ENCODE measurements at regions not wholly inside any gene's neighbourhood (a gene's known extent, or its start where the extent isn't known, plus 50 kb on each side); places are given as distances from the start of the nearest gene placed in this dataset.
"Not testable (repeated sequence)": the region's sequence is repeated elsewhere in the genome, so short reads cannot be mapped to it uniquely, and the experiment has no call there.

GRCh38 chr5:28344836-28345433 lies 1306.5 kb upstream of the CDH9 start:
- DNase-seq (ENCODE audit: insufficient read length, low spot score) (no peak), FAIRE-seq (no peak)

DNA sequence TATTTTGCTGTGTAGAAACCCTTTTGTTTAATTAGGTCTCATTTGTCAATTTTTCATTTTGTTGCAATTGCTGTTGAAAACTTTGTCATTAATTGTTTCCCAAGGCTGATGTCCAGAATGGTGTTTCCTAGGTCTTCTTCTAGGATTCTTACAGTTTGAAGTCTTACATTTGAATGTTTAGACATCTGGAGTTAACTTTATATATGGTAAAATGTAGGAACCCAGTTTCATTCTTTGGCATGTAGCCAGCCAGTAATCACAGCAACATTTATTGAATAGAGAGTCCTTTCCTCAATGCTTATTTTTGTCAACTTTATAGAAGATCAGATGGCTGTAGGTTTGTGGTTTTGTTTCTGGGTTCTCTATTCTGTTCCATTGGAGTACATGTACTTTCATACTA lies 1290.8 kb upstream of the CDH9 start:
- FAIRE-seq = no peak

DNA sequence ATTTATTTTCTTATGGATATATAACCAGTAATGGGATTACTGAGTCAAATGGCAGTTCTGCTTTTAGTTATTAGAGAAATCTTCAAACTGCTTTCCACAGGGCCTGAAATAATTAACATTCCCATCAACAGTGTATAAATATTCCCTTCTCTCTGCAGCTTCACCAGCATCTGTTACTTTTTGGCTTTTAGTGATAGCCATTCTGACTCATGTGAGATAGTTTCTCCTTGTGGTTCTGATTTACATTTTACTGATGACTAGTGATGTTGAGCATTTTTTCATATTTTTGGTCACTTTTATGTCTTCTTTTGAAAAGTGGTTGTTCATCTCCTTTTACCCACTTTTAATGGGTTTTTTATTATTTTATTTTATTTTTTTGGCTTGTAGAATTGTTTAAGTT lies 1290.3 kb upstream of the CDH9 start:
- DNase-seq (ENCODE audit: insufficient read length, low spot score) (no peak), FAIRE-seq (no peak)

More for the DNA sequence above, 1290.8 kb upstream of the CDH9 start:
- no peak for DNase-seq (ENCODE audit: insufficient read length, low spot score)

DNA sequence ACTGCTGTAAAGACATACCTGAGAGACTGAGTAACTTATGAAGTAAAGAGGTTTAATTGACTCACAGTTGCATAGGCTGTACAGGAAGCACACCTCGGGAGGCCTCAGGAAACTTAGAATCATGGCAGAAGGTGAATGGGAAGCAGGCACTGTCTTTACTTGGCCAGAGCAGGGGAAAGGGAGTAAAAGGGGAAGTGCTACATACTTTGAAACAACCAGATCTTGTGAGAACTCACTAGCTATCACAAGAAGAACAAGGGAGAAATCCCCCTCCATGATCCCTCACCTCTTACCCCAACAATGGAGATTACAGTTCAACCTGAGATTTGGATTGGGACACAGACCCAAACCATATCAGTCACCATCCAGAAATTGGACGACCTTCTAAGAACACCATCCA lies 1285.8 kb upstream of the CDH9 start:
- no peak for FAIRE-seq
- no peak for DNase-seq (ENCODE audit: insufficient read length, low spot score)

GRCh38 chr5:28313953-28314352 lies 1275.6 kb upstream of the CDH9 start:
- no peak for DNase-seq (ENCODE audit: insufficient read length, low spot score)
- FAIRE-seq = no peak

GRCh38 chr5:28313321-28313951 lies 1275.0 kb upstream of the CDH9 start:
- no peak for DNase-seq (ENCODE audit: insufficient read length, low spot score)
- FAIRE-seq = no peak

- DNase-seq (ENCODE audit: insufficient read length, low spot score) = no peak
- no peak for FAIRE-seq
Observed at GRCh38 chr5:28310696-28311095, 1272.3 kb upstream of the CDH9 start.

DNA sequence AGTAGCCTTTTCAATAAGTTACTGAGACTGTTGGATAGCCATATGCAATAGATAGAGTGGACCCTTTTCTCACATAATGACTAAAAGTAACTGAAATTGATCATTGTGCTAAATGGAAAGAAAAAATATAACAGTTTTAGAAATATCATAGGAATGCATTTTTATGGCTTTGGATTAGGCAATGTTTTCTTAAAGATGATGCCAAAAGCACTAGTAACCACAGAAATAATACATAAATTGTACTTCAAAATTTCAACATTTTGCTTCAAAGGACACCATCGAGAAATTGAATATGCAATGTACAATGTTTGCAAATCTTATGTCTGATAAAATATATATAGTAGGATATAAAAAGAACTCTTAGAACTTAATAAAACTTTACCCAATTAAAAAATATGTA lies 1267.5 kb upstream of the CDH9 start:
- FAIRE-seq = no peak

DNA sequence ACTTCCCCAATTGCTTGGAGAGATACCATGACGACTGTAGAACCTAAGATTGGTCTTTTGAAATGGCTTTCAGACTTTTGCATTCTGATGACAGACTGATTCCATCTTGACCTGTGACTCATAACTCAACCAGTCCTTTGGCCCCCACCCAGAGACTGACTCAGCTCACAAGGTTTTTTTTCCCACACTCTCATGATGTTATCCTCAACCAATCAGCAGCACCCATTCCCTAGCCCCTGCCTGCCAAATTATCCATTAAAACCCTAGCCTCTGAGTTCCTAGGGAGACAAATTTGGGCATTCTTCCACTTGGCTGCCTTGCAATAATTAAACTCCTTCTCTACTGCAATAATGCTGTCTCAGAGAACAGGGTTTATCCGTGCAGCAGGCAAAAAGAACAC lies 1263.3 kb upstream of the CDH9 start:
- DNase-seq (ENCODE audit: insufficient read length, low spot score) = no peak

More for the DNA sequence above, 1267.5 kb upstream of the CDH9 start:
- no peak for DNase-seq (ENCODE audit: insufficient read length, low spot score)

GRCh38 chr5:28296254-28297013 lies 1258.0 kb upstream of the CDH9 start:
- DNase-seq (ENCODE audit: insufficient read length, low spot score) = no peak
- FAIRE-seq = no peak

More for the DNA sequence above, 1263.3 kb upstream of the CDH9 start:
- FAIRE-seq = no peak

GRCh38 chr5:28287021-28287420 lies 1248.6 kb upstream of the CDH9 start:
- DNase-seq (ENCODE audit: insufficient read length, low spot score); FAIRE-seq: not testable (repeated sequence)

GRCh38 chr5:28286566-28286965 lies 1248.2 kb upstream of the CDH9 start:
- no peak for FAIRE-seq
- no peak for DNase-seq (ENCODE audit: insufficient read length, low spot score)

DNA sequence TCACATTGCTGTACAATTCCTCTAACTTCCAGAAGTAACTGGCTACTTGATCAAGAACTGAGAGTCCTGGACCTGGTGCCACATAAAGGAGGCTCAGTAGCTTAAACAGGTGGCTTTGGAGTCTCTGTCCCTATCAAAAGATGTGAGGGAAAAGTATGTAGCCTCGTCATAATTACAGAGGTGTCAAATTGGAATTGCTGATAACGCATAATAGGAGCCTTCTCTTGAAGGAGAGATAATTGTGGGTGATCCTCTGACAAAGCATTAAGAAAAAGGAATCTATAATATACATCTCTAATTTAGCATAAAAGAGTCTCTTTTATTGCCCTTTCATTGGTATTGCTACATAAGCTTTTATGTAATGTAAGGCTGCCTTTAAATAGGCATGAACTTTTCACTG lies 1246.4 kb upstream of the CDH9 start:
- DNase-seq (ENCODE audit: insufficient read length, low spot score) = no peak
- no peak for FAIRE-seq

- FAIRE-seq = no peak
- no peak for DNase-seq (ENCODE audit: insufficient read length, low spot score)
Observed at GRCh38 chr5:28281351-28281750, 1243.0 kb upstream of the CDH9 start.

DNA sequence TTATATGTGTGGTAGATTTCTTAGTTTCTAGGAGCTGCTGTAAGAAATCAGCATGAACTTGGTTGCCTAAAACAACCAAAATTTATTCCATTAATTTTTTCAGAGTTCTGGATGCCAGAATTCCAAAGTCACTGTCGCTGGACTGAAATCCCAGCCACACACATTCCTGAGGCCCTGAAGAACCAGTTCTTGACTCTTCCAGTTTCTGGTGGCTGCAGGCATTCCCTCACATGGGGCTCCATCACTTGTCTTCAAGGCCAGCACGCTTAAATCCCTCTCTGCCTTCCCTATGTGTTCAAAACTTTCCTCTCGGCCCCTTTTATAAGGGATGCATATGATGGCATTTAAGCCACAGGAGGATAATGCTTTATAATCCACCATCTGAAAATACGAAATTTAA lies 1237.5 kb upstream of the CDH9 start:
- FAIRE-seq (no peak), DNase-seq (ENCODE audit: insufficient read length, low spot score) (no peak)

DNA sequence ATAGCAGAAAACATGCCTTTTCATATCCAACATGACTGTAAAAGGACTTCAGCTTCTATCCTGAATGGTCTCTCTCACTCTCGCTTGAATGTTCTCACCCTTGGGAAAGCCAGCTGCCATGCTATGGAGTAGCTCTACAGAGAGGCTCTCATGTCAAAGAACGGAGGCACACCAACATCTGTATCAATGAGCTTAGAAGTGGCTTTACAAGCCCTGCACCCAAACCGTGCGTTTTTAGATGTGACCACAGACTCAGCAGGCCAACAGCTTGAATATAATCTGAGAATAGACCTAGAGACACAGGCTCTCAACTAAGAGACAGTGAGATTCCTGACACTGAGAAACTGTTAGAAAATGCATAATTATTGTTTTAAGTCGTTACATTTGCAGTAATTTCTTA lies 1231.6 kb upstream of the CDH9 start:
- no peak for DNase-seq (ENCODE audit: insufficient read length, low spot score)
- no peak for FAIRE-seq

DNA sequence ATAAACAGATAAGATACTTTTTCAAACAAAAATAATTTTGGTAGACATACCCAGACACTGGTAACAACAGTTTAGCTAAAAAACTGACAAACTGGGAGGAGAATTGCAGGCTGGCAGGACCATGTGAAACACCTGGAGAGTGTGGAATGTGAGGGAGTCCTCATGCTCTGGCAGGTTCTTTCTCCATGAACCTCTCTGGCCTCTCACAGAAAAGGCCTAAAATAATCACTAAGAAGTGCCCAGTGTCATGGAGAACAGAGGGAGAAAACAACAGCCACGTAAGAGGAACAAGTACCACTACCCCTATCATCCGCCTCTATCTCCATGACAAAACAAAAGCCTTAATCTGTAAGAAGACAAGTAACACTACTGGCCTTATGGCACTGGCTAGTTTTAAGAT lies 1227.5 kb upstream of the CDH9 start:
- FAIRE-seq = no peak
- no peak for DNase-seq (ENCODE audit: insufficient read length, low spot score)

- no peak for FAIRE-seq
- no peak for DNase-seq (ENCODE audit: insufficient read length, low spot score)
Observed at GRCh38 chr5:28254846-28255245, 1216.5 kb upstream of the CDH9 start.

GRCh38 chr5:28253431-28253830 lies 1215.0 kb upstream of the CDH9 start:
- DNase-seq (ENCODE audit: insufficient read length, low spot score) (no peak), FAIRE-seq (no peak)

- FAIRE-seq (no peak), DNase-seq (ENCODE audit: insufficient read length, low spot score) (no peak)
Observed at GRCh38 chr5:28249771-28250415, 1211.5 kb upstream of the CDH9 start.

GRCh38 chr5:28234356-28234968 lies 1196.1 kb upstream of the CDH9 start:
- FAIRE-seq (no peak), DNase-seq (ENCODE audit: insufficient read length, low spot score) (no peak)

Data from GM19239 (cell line).